DOHH2 (cell line): ENCODE measurements at regions not wholly inside any gene's neighbourhood (a gene's known extent, or its start where the extent isn't known, plus 50 kb on each side); places are given as distances from the start of the nearest gene placed in this dataset.
A peak's percentile ranks its signal among the peaks of the same experiment; 100 is the strongest.
"Not testable (repeated sequence)": the region's sequence is repeated elsewhere in the genome, so short reads cannot be mapped to it uniquely, and the experiment has no call there.

ENCODE experiments used
- H3F3A ChIP-seq: fragments of 200-600 bp; sonication (generic), shearing (Covaris generic); 2 replicates; pipeline ENCODE4 v1.6.0; 2016; ENCODE audit warnings: antibody characterized with exemption, mild to moderate bottlenecking; ENCODE audit not compliant: control insufficient read depth, insufficient read depth
- H3K27ac ChIP-seq: fragments of 200-600 bp; sonication (generic); 2 replicates; pipeline ENCODE4 v1.5.1; 2014; ENCODE audit warnings: low read depth, mild to moderate bottlenecking, low read length, moderate library complexity
- H3K27me3 ChIP-seq: fragments of 200-600 bp; sonication (generic); 2 replicates; pipeline ENCODE4 v1.6.1; 2014; ENCODE audit warnings: mild to moderate bottlenecking, low read length, mixed read lengths; ENCODE audit not compliant: control insufficient read depth
- H3K36me3 ChIP-seq: fragments of 200-600 bp; sonication (generic); 2 replicates; pipeline ENCODE4 v1.6.1; 2014; ENCODE audit warnings: mild to moderate bottlenecking, low read length, moderate library complexity, mixed read lengths; ENCODE audit not compliant: control insufficient read depth
- H3K4me1 ChIP-seq: fragments of 200-600 bp; sonication (generic); 2 replicates; pipeline ENCODE4 v1.6.1; 2014; ENCODE audit warnings: mild to moderate bottlenecking, low read length, mixed read lengths; ENCODE audit not compliant: control insufficient read depth
- H3K4me2 ChIP-seq: fragments of 200-600 bp; sonication (generic); 2 replicates; pipeline ENCODE4 v1.6.0; 2014; ENCODE audit warnings: mild to moderate bottlenecking, low read length, moderate library complexity
- H3K4me3 ChIP-seq: fragments of 200-600 bp; sonication (generic); 2 replicates; pipeline ENCODE4 v1.5.1; 2014; ENCODE audit warnings: mild to moderate bottlenecking, low read length, mixed read lengths
- H3K79me2 ChIP-seq: fragments of 200-600 bp; sonication (generic); 2 replicates; pipeline ENCODE4 v1.6.1; 2014; ENCODE audit warnings: mild to moderate bottlenecking, low read length, mixed read lengths; ENCODE audit not compliant: control insufficient read depth
- H3K9me2 ChIP-seq: fragments of 200-600 bp; sonication (generic); replicated peaks from 2 replicates; pipeline ENCODE4 v1.6.1; 2014; ENCODE audit warnings: mild to moderate bottlenecking, low read length, mixed read lengths; ENCODE audit not compliant: control insufficient read depth
- H3K9me3 ChIP-seq: fragments of 200-600 bp; sonication (generic); 2 replicates; pipeline ENCODE4 v1.6.1; 2014; ENCODE audit warnings: antibody characterized with exemption, low read length, mixed read lengths; ENCODE audit not compliant: control insufficient read depth, insufficient read depth
- H4K20me1 ChIP-seq: fragments of 200-600 bp; sonication (generic); 2 replicates; pipeline ENCODE4 v1.6.0; 2014; ENCODE audit warnings: low read depth, mild to moderate bottlenecking, antibody characterized with exemption, low read length, moderate library complexity; ENCODE audit not compliant: control insufficient read depth, insufficient read depth
- EZH2phosphoT487 ChIP-seq: fragments of 200-600 bp; sonication (generic); IDR thresholded peaks from 2 replicates; pipeline ENCODE4 v1.6.1; 2017; ENCODE audit warnings: borderline replicate concordance, mild to moderate bottlenecking, antibody characterized with exemption, low read length, moderate library complexity, mixed read lengths
- TF ChIP-seq, protein P1 (sequence below): fragments of 200-600 bp; sonication (generic); IDR thresholded peaks from one replicate; pipeline ENCODE4 v1.5.1; 2014; ENCODE audit warnings: antibody characterized with exemption, mild to moderate bottlenecking, low read depth, low read length; ENCODE audit not compliant: poor library complexity, severe bottlenecking

DNA sequence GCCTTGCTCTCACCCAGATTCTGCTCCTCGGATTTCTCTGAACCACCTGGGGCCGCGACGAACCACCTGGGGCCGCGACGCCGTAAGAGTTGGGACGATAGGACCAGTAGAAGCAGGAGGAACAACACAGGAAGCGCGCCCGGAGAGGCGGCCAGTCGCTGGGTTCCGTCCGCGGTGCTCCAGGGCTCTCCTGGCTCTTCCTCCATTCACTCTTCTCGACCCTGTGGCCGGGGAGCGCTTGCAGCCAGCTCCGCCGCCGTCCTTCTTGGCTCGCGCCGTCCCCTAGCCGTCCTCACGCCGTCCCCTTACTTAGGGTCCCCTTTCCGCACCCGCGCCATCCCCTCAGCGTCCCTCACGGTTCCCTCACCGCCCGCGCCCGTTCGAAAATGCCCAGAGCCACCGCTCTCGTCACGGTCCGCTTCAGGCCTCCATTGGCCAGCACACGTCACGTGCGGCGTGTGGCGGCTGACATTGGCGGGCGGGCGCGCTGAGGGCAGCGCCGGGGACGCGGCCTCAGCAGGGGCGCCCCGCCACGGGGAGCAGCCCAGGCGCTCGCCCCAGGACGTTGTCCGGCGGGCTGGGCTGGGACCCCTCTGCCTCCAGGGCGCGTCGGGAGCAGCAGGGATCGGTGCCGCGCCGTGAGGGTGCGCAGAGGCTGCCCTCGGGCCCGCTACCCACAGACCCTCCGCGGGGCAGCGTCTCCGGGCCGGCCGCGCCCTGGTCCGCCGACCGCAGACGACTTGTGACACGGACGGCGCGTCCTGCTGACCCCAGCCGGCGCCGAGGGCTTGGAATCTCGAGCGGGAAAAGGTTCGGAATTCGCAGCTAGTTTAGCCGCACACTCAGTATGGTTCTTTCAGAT, 53.7 kb upstream of the PTPDC1 start:
- H3K27me3 ChIP-seq, result peaks cover 24% of the 10 kb centered on the region
- TF ChIP-seq, protein P1, sequence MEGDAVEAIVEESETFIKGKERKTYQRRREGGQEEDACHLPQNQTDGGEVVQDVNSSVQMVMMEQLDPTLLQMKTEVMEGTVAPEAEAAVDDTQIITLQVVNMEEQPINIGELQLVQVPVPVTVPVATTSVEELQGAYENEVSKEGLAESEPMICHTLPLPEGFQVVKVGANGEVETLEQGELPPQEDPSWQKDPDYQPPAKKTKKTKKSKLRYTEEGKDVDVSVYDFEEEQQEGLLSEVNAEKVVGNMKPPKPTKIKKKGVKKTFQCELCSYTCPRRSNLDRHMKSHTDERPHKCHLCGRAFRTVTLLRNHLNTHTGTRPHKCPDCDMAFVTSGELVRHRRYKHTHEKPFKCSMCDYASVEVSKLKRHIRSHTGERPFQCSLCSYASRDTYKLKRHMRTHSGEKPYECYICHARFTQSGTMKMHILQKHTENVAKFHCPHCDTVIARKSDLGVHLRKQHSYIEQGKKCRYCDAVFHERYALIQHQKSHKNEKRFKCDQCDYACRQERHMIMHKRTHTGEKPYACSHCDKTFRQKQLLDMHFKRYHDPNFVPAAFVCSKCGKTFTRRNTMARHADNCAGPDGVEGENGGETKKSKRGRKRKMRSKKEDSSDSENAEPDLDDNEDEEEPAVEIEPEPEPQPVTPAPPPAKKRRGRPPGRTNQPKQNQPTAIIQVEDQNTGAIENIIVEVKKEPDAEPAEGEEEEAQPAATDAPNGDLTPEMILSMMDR, result no peak
- TF ChIP-seq EZH2phosphoT487, result no peak
- H3K27ac ChIP-seq, result no peak overlapping the region

DNA sequence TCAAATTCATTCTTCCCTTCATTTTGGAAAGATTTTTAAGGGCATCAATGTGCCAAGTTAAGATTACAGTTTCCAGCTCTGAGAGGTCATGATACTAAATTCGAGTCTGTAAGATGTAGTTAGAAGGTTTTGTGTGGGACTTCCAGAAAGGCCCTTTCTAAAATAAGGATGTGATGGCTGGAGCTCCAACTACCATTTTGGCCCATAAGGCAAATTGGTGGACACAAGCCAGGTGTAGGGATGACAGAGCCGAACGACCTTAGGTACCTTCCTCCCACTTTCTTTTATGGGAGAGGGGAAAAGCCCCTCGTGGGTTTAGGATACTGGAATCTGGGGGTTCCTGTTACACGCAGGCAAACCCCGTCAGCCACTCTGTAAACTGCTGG, 54.3 kb upstream of the PTPDC1 start:
- H3K9me2 ChIP-seq, result no peaks in the 10 kb centered on the region
- H3K27ac ChIP-seq, result no peak overlapping the region
- H3K36me3 ChIP-seq, result no peaks in the 10 kb centered on the region
- H3K9me3 ChIP-seq, result no peaks in the 10 kb centered on the region
- peak overlapping the region; percentile 75 for H3K4me2 ChIP-seq
- H3K79me2 ChIP-seq, result no peaks in the 10 kb centered on the region
- peak overlapping the region; percentile 64 for H3K4me3 ChIP-seq
- TF ChIP-seq EZH2phosphoT487, result no peak
- TF ChIP-seq, protein P1, result no peak
- H3K27me3 ChIP-seq, result peaks cover 24% of the 10 kb centered on the region
- no peaks in the 10 kb centered on the region for H4K20me1 ChIP-seq
- H3K4me1 ChIP-seq, result peaks cover 11% of the 10 kb centered on the region
- no peaks in the 10 kb centered on the region for H3F3A ChIP-seq

More for the DNA sequence above, 53.7 kb upstream of the PTPDC1 start:
- Histone ChIP-seq H3K9me3 (no peaks in the 10 kb centered on the region), H3K36me3 (no peaks in the 10 kb centered on the region), H3K9me2 (no peaks in the 10 kb centered on the region), H3K79me2 (no peaks in the 10 kb centered on the region), H3K4me2 (peak overlapping the region; percentile 75), H4K20me1 (no peaks in the 10 kb centered on the region), H3F3A (no peaks in the 10 kb centered on the region), H3K4me1 (peaks cover 11% of the 10 kb centered on the region), H3K4me3 (peak overlapping the region; percentile 64)

DNA sequence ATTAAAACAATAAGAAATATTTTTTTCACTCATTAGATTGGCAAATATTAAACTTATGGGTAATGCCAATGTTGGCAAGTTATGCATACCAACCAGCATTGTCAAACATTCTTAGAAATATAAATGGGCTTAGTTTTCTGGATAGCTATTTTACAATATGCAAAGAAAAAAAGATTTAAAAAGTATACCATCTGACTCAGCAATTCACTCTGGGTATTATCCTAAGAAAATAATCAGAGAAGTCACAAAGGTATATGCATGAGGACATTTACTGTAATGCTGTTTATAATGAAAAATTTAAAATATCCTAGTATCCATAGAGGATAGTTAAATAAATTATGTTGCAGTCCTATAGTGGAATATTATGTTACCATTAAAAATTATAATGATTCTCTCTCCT, 57.4 kb upstream of the PTPDC1 start:
- Histone ChIP-seq H3F3A (no peaks in the 10 kb centered on the region), H3K27ac (no peak overlapping the region), H3K9me3 (no peaks in the 10 kb centered on the region), H3K79me2 (no peaks in the 10 kb centered on the region), H4K20me1 (no peaks in the 10 kb centered on the region), H3K4me2 (no peak overlapping the region), H3K9me2 (no peaks in the 10 kb centered on the region), H3K27me3 (peaks cover 19% of the 10 kb centered on the region), H3K4me3 (no peak overlapping the region), H3K36me3 (no peaks in the 10 kb centered on the region), H3K4me1 (peaks cover 11% of the 10 kb centered on the region)
- TF ChIP-seq, protein P1, result no peak
- TF ChIP-seq EZH2phosphoT487, result no peak

DNA sequence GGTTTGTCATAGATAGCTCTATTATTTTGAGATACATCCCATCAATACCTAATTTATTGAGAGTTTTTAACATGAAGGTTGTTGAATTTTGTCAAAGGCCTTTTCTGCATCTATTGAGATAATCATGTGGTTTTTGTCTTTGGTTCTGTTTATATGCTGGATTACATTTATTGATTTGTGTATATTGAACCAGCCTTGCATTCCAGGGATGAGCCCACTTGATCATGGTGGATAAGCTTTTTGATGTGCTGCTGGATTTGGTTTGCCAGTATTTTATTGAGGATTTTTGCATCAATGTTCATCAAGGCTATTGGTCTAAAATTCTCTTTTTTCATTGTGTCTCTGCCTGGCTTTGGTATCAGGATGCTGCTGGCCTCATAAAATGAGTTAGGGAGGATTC, 61.8 kb upstream of the PTPDC1 start:
- not testable (repeated sequence) for H3K9me2 ChIP-seq, H3F3A ChIP-seq, H3K27ac ChIP-seq, H3K4me1 ChIP-seq, H3K9me3 ChIP-seq, H3K36me3 ChIP-seq, H4K20me1 ChIP-seq, H3K79me2 ChIP-seq, H3K4me2 ChIP-seq, H3K4me3 ChIP-seq, H3K27me3 ChIP-seq

DNA sequence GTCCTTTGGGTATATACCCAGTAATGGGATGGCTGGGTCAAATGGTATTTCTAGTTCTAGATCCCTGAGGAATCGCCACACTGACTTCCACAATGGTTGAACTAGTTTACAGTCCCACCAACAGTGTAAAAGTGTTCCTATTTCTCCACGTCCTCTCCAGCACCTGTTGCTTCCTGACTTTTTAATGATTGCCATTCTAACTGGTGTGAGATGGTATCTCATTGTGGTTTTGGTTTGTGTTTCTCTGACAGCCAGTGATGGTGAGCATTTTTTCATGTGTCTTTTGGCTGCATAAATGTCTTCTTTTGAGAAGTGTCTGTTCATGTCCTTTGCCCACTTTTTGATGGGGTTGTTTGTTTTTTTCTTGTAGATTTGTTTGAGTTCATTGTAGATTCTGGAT, 63.4 kb upstream of the PTPDC1 start:
- H3F3A ChIP-seq, H3K4me2 ChIP-seq, H3K9me3 ChIP-seq, H3K4me1 ChIP-seq, H3K27me3 ChIP-seq, H3K36me3 ChIP-seq, H3K27ac ChIP-seq, H4K20me1 ChIP-seq, H3K4me3 ChIP-seq, H3K79me2 ChIP-seq, H3K9me2 ChIP-seq: not testable (repeated sequence)
